H9 (cell line): ENCODE measurements at regions not wholly inside any gene's neighbourhood (a gene's known extent, or its start where the extent isn't known, plus 50 kb on each side); places are given as distances from the start of the nearest gene placed in this dataset.

Experiments
- DNase-seq: peaks from one replicate; pipeline ENCODE4 v3.0.0-alpha.2; 2017
- H2AFZ ChIP-seq: one replicate; pipeline ENCODE4 v1.6.1; 2013; ENCODE audit warnings: mild to moderate bottlenecking, low read length, control low read depth, moderate library complexity
- H2AK5ac ChIP-seq: 2 replicates; pipeline ENCODE4 v1.6.1; 2013; ENCODE audit warnings: low read length, control low read depth, mixed read lengths; ENCODE audit not compliant: insufficient read length
- H2BK120ac ChIP-seq: one replicate; pipeline ENCODE4 v1.6.1; 2013; ENCODE audit warnings: low read depth, mild to moderate bottlenecking, low read length, control low read depth, inconsistent platforms; ENCODE audit not compliant: poor library complexity, severe bottlenecking
- H2BK12ac ChIP-seq: 2 replicates; pipeline ENCODE4 v1.6.1; 2013; ENCODE audit warnings: low read length, control low read depth, mixed read lengths, low read depth; ENCODE audit not compliant: insufficient read length
- H2BK15ac ChIP-seq: 2 replicates; pipeline ENCODE4 v1.6.1; 2013; ENCODE audit warnings: low read depth, low read length, control low read depth
- H2BK20ac ChIP-seq: one replicate; pipeline ENCODE4 v1.6.1; 2013; ENCODE audit warnings: low read depth, mild to moderate bottlenecking, low read length, control low read depth, inconsistent platforms; ENCODE audit not compliant: poor library complexity, severe bottlenecking
- H2BK5ac ChIP-seq: 2 replicates; pipeline ENCODE4 v1.6.1; 2013; ENCODE audit warnings: low read length, control low read depth, mixed read lengths; ENCODE audit not compliant: insufficient read length
- H3K14ac ChIP-seq: 2 replicates; pipeline ENCODE4 v1.6.1; 2013; ENCODE audit warnings: low read length, control low read depth; ENCODE audit not compliant: insufficient read depth
- H3K18ac ChIP-seq: 2 replicates; pipeline ENCODE4 v1.6.1; 2013; ENCODE audit warnings: low read depth, mild to moderate bottlenecking, mixed read lengths, low read length, control low read depth; ENCODE audit not compliant: insufficient read length
- H3K23ac ChIP-seq: 2 replicates; pipeline ENCODE4 v1.6.1; 2013; ENCODE audit warnings: low read length, control low read depth, mixed read lengths, low read depth; ENCODE audit not compliant: insufficient read length
- H3K23me2 ChIP-seq: 2 replicates; pipeline ENCODE4 v1.6.1; 2013; ENCODE audit warnings: low read depth, mild to moderate bottlenecking, mixed read lengths, low read length, control low read depth; ENCODE audit not compliant: insufficient read length, poor library complexity, severe bottlenecking
- H3K27ac ChIP-seq: 2 replicates; pipeline ENCODE4 v1.5.1; 2013; ENCODE audit warnings: low read length, control low read depth, mixed read lengths, low read depth; ENCODE audit not compliant: insufficient read length
- H3K27me3 ChIP-seq: 2 replicates; pipeline ENCODE4 v1.6.1; 2013; ENCODE audit warnings: low read length, control low read depth, inconsistent platforms; ENCODE audit not compliant: insufficient read depth
- H3K4ac ChIP-seq: 2 replicates; pipeline ENCODE4 v1.6.1; 2013; ENCODE audit warnings: low read depth, mild to moderate bottlenecking, control low read depth, inconsistent platforms, low read length, moderate library complexity
- H3K4me1 ChIP-seq: 2 replicates; pipeline ENCODE4 v1.6.1; 2013; ENCODE audit warnings: low read length, control low read depth, inconsistent platforms; ENCODE audit not compliant: insufficient read depth
- H3K4me2 ChIP-seq: 2 replicates; pipeline ENCODE4 v1.6.1; 2013; ENCODE audit warnings: low read length, control low read depth, mixed read lengths; ENCODE audit not compliant: insufficient read length, insufficient read depth
- H3K56ac ChIP-seq: 2 replicates; pipeline ENCODE4 v1.6.1; 2013; ENCODE audit warnings: low read depth, mild to moderate bottlenecking, mixed read lengths, low read length, control low read depth; ENCODE audit not compliant: insufficient read length
- H3K79me1 ChIP-seq: 2 replicates; pipeline ENCODE4 v1.6.1; 2013; ENCODE audit warnings: low read depth, mild to moderate bottlenecking, moderate library complexity, low read length, control low read depth, inconsistent platforms; ENCODE audit not compliant: insufficient read depth, poor library complexity, severe bottlenecking
- H3K79me2 ChIP-seq: 2 replicates; pipeline ENCODE4 v1.6.1; 2013; ENCODE audit warnings: low read length, control low read depth, inconsistent platforms; ENCODE audit not compliant: insufficient read depth
- H3K9ac ChIP-seq: 2 replicates; pipeline ENCODE4 v1.6.1; 2013; ENCODE audit warnings: low read length, control low read depth, mixed read lengths; ENCODE audit not compliant: insufficient read length; ENCODE audit errors: extremely low read depth
- H3K9me3 ChIP-seq: one replicate; pipeline ENCODE4 v1.6.1; 2013; ENCODE audit warnings: low read depth, low read length, inconsistent platforms; ENCODE audit not compliant: control insufficient read depth
- H3T11ph ChIP-seq: one replicate; pipeline ENCODE4 v1.6.1; 2013; ENCODE audit warnings: mild to moderate bottlenecking, low read length, control low read depth, inconsistent platforms
- H4K20me1 ChIP-seq: one replicate; pipeline ENCODE4 v1.6.1; 2013; ENCODE audit not compliant: control insufficient read depth, insufficient read length, insufficient read depth
- H4K5ac ChIP-seq: 2 replicates; pipeline ENCODE4 v1.6.1; 2013; ENCODE audit warnings: low read depth, mild to moderate bottlenecking, mixed read lengths, low read length, control low read depth; ENCODE audit not compliant: insufficient read length
- H4K8ac ChIP-seq: replicated peaks from 2 replicates; pipeline ENCODE4 v1.6.1; 2013; ENCODE audit warnings: low read length, control low read depth, mixed read lengths, low read depth; ENCODE audit not compliant: insufficient read length
- H4K91ac ChIP-seq: 2 replicates; pipeline ENCODE4 v1.6.1; 2013; ENCODE audit warnings: low read depth, mild to moderate bottlenecking, moderate library complexity, mixed read lengths, low read length, control low read depth; ENCODE audit not compliant: insufficient read length
- H3K27ac Mint-ChIP-seq, 3 experiments: 2 replicates in 2 of 3; 3 replicates in 1 of 3; pipeline ENCODE4 v1.8.0; 2020 to 2021; ENCODE audit warnings: mixed read lengths in 3 of 3, mild to moderate bottlenecking in 1 of 3, moderate library complexity in 1 of 3
- H3K27me3 Mint-ChIP-seq: 2 replicates; pipeline ENCODE4 v1.8.0; 2021; ENCODE audit warnings: low read depth, mild to moderate bottlenecking, moderate library complexity, mixed read lengths
- H3K36me3 Mint-ChIP-seq, 3 experiments: 2 replicates in 2 of 3; 3 replicates in 1 of 3; pipeline ENCODE4 v1.8.0; 2020 to 2021; ENCODE audit warnings: low read depth in 3 of 3, mixed read lengths in 3 of 3; ENCODE audit not compliant: insufficient read depth in 1 of 3
- H3K4me1 Mint-ChIP-seq, 2 experiments: 2 replicates each; pipeline ENCODE4 v1.8.0; 2020; ENCODE audit warnings: mixed read lengths in 2 of 2
- H3K4me3 Mint-ChIP-seq, 2 experiments: 2 replicates in 1 of 2; 3 replicates in 1 of 2; pipeline ENCODE4 v1.8.0; 2020 to 2021; ENCODE audit warnings: mild to moderate bottlenecking in 2 of 2, mixed read lengths in 2 of 2, moderate library complexity in 1 of 2
- H3K9me3 Mint-ChIP-seq, 2 experiments: 2 replicates in 1 of 2; 3 replicates in 1 of 2; pipeline ENCODE4 v1.8.0; 2020; ENCODE audit warnings: mild to moderate bottlenecking in 2 of 2, mixed read lengths in 2 of 2, moderate library complexity in 1 of 2
- WGBS: extraction: QIAGEN DNeasy Blood & Tissue Kit; methylation state at CpG from one replicate; pipeline ENCODE4 v1.1.7; 2013; ENCODE audit warnings: missing lambda C conversion rate, low lambda C conversion rate, mixed read lengths; ENCODE audit not compliant: insufficient read length; ENCODE audit errors: extremely low coverage; 5-methylcytosine and 5-hydroxymethylcytosine counted together
- TF ChIP-seq, protein P1 (sequence below): fragments of 200-600 bp; sonication (generic); conservative IDR thresholded peaks from 3 replicates; pipeline ENCODE4 v1.8.0; 2021; ENCODE audit warnings: antibody characterized with exemption, mild to moderate bottlenecking

DNA sequence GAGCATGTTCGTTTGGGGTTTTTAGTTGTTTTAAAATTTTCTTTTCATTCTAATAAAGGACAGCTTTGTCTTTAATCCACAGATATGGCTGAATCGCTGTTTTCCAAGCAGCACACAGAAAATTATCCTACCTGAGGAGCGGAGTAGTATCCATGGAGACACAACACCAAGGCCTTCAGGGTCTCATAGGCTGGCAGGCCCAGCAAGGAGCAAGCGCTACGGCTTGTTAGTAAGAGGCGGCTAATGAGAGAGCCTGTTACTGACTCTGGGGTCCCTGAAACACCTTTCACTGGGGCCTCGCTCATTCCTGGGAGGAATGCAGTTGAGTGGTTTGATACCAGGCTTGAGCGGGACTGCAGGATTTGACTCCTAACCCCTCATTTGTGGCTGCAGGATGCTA lies 303.8 kb upstream of the CDH4 start:
- no peak overlapping the region for H3K23ac ChIP-seq
- no peak overlapping the region for H2BK120ac ChIP-seq
- peaks cover 5% of the 10 kb centered on the region; the same call in 1 of the 2 replicates for H3K27me3 ChIP-seq
- H3K27me3 Mint-ChIP-seq = peaks cover 61% of the 10 kb centered on the region
- H4K20me1 ChIP-seq = no peaks in the 10 kb centered on the region
- H3K4me1 ChIP-seq = no peaks in the 10 kb centered on the region
- H3K36me3 Mint-ChIP-seq = no peaks in the 10 kb centered on the region; a peak in 2 of 7 replicates
- no peaks in the 10 kb centered on the region for H3K23me2 ChIP-seq
- no peak overlapping the region for H3K4ac ChIP-seq
- no peak overlapping the region for H3K9ac ChIP-seq
- H2BK5ac ChIP-seq = no peak overlapping the region
- no peaks in the 10 kb centered on the region for H3K79me1 ChIP-seq
- H2AK5ac ChIP-seq = no peak overlapping the region
- H3K27ac Mint-ChIP-seq = no peak overlapping the region
- peaks cover 4% of the 10 kb centered on the region in 2 experiments; a peak in 3 of 5 replicates for H3K9me3 Mint-ChIP-seq
- H3K9me3 ChIP-seq = no peaks in the 10 kb centered on the region
- no peak overlapping the region for H3K18ac ChIP-seq
- H4K5ac ChIP-seq = no peak overlapping the region
- H3K14ac ChIP-seq = no peak overlapping the region
- H3K4me3 Mint-ChIP-seq = no peak overlapping the region
- no peak overlapping the region for H4K8ac ChIP-seq
- no peak overlapping the region for H3K56ac ChIP-seq
- H3K27ac ChIP-seq = no peak overlapping the region
- TF ChIP-seq, protein P1, sequence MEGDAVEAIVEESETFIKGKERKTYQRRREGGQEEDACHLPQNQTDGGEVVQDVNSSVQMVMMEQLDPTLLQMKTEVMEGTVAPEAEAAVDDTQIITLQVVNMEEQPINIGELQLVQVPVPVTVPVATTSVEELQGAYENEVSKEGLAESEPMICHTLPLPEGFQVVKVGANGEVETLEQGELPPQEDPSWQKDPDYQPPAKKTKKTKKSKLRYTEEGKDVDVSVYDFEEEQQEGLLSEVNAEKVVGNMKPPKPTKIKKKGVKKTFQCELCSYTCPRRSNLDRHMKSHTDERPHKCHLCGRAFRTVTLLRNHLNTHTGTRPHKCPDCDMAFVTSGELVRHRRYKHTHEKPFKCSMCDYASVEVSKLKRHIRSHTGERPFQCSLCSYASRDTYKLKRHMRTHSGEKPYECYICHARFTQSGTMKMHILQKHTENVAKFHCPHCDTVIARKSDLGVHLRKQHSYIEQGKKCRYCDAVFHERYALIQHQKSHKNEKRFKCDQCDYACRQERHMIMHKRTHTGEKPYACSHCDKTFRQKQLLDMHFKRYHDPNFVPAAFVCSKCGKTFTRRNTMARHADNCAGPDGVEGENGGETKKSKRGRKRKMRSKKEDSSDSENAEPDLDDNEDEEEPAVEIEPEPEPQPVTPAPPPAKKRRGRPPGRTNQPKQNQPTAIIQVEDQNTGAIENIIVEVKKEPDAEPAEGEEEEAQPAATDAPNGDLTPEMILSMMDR = no peak
- no peak for DNase-seq
- H3K4me1 Mint-ChIP-seq = peaks cover 3 to 6% of the 10 kb centered on the region in 2 experiments; a peak in 3 of 4 replicates
- no peak overlapping the region for H2BK15ac ChIP-seq
- no peak overlapping the region for H2BK20ac ChIP-seq
- no peak overlapping the region for H4K91ac ChIP-seq
- no peak overlapping the region for H2AFZ ChIP-seq
- no peak overlapping the region for H3T11ph ChIP-seq
- no CpG with 5 or more reads among the region's 8 CpGs for WGBS
- H3K4me2 ChIP-seq = no peak overlapping the region
- no peaks in the 10 kb centered on the region for H3K79me2 ChIP-seq
- H2BK12ac ChIP-seq = no peak overlapping the region
